Thymus (tissue), 11 donors: ENCODE measurements at regions not wholly inside any gene's neighbourhood (a gene's known extent, or its start where the extent isn't known, plus 50 kb on each side); places are given as distances from the start of the nearest gene placed in this dataset.

Experiments used
- DNase-seq, 9 donors: peaks; one replicate each; pipeline ENCODE4 v3.0.0-alpha.2; 2013; ENCODE audit warnings: low spot score in 9 of 9, low read depth in 6 of 9, missing footprints in 1 of 9
- H3K27ac ChIP-seq, 2 donors: one replicate each; pipeline ENCODE4 v1.5.1; 2013; ENCODE audit warnings: control low read depth in 1 of 2, low read depth in 1 of 2, low read length in 1 of 2, mild to moderate bottlenecking in 1 of 2, moderate library complexity in 1 of 2
- H3K27me3 ChIP-seq, 2 donors: one replicate each; pipeline ENCODE4 v1.5.1; 2013; ENCODE audit warnings: low read length in 1 of 2; ENCODE audit not compliant: control insufficient read depth in 2 of 2, insufficient read depth in 1 of 2
- H3K36me3 ChIP-seq, 2 donors: one replicate each; pipeline ENCODE4 v1.5.1; 2013; ENCODE audit warnings: low read length in 1 of 2, mild to moderate bottlenecking in 1 of 2, moderate library complexity in 1 of 2; ENCODE audit not compliant: control insufficient read depth in 2 of 2, insufficient read depth in 2 of 2
- H3K4me1 ChIP-seq, 2 donors: one replicate each; pipeline ENCODE4 v1.5.1; 2013; ENCODE audit warnings: low read length in 2 of 2; ENCODE audit not compliant: control insufficient read depth in 2 of 2, insufficient read depth in 2 of 2
- H3K4me3 ChIP-seq, 2 donors: one replicate each; pipeline ENCODE4 v1.5.1; 2013; ENCODE audit warnings: low read length in 2 of 2, control low read depth in 1 of 2, mild to moderate bottlenecking in 1 of 2
- H3K9me3 ChIP-seq, 2 donors: one replicate each; pipeline ENCODE4 v1.5.1; 2013; ENCODE audit warnings: low read length in 1 of 2, mild to moderate bottlenecking in 1 of 2; ENCODE audit not compliant: control insufficient read depth in 2 of 2, insufficient read depth in 1 of 2
- WGBS: extraction: QIAGEN DNeasy Blood & Tissue Kit; methylation state at CpG from one replicate; pipeline ENCODE4 v1.1.7; 2013; 5-methylcytosine and 5-hydroxymethylcytosine counted together
- donor health status: healthy.

- 92% methylated on average over 4 of the region's 4 CpGs for WGBS
- Histone ChIP-seq H3K27ac (no peak overlapping the region), H3K9me3 (no peaks in the 10 kb centered on the region), H3K4me1 (no peaks in the 10 kb centered on the region), H3K27me3 (peaks cover 0 to 4% of the 10 kb centered on the region in 2 donors), H3K4me3 (no peak overlapping the region), H3K36me3 (no peaks in the 10 kb centered on the region)
- no peak for DNase-seq
Measured at GRCh38 chr6:165722022-165722421, 59.0 kb upstream of the PDE10A start.

DNA sequence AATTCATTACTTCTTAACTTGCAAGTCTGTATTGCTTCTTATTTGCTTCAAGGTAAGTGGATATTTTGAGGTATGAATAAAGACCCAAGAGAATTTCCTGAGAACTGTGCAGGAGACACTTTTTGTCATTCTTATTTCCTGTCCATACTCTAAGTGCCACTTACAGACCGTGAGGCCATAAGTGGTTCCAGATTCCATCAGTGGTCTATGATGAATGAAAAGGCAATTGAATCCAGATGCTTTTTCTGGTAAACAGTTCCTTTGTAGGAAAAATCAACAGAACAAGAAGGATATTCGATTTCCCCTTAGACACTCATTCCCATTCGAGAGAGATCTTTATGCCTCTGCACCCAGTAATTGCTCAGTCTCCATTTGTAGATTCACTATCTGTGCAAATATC, 58.3 kb upstream of the PDE10A start:
- WGBS, result 77% methylated on average over 3 of the region's 3 CpGs
- Histone ChIP-seq H3K9me3 (no peaks in the 10 kb centered on the region), H3K27me3 (no peaks in the 10 kb centered on the region), H3K36me3 (no peaks in the 10 kb centered on the region), H3K4me3 (no peak overlapping the region), H3K4me1 (no peaks in the 10 kb centered on the region), H3K27ac (no peak overlapping the region)
- no peak for DNase-seq

GRCh38 chr6:165718491-165718891, 55.5 kb upstream of the PDE10A start:
- Histone ChIP-seq H3K27ac (no peak overlapping the region), H3K36me3 (no peaks in the 10 kb centered on the region), H3K4me3 (no peak overlapping the region), H3K4me1 (no peaks in the 10 kb centered on the region), H3K9me3 (no peaks in the 10 kb centered on the region), H3K27me3 (no peaks in the 10 kb centered on the region)
- no peak for DNase-seq
- 24% methylated on average over 4 of the region's 4 CpGs for whole genome bisulfite sequencing

- Histone ChIP-seq H3K27ac (no peak overlapping the region), H3K4me1 (no peaks in the 10 kb centered on the region), H3K9me3 (no peaks in the 10 kb centered on the region), H3K36me3 (no peaks in the 10 kb centered on the region), H3K4me3 (no peak overlapping the region), H3K27me3 (no peaks in the 10 kb centered on the region)
- no peak for DNase-seq
- 69% methylated on average over 5 of the region's 5 CpGs for WGBS
Measured at GRCh38 chr6:165717732-165718465, 54.9 kb upstream of the PDE10A start.

- H3K36me3 ChIP-seq, result no peaks in the 10 kb centered on the region
- H3K9me3 ChIP-seq, result no peaks in the 10 kb centered on the region
- no peak for DNase-seq
- no peaks in the 10 kb centered on the region for H3K27me3 ChIP-seq
- H3K4me3 ChIP-seq, result no peak overlapping the region
- no peak overlapping the region for H3K27ac ChIP-seq
- H3K4me1 ChIP-seq, result no peaks in the 10 kb centered on the region
- WGBS, result 97% methylated on average over 4 of the region's 4 CpGs
Measured at GRCh38 chr6:165716886-165717285, 53.8 kb upstream of the PDE10A start.

DNA sequence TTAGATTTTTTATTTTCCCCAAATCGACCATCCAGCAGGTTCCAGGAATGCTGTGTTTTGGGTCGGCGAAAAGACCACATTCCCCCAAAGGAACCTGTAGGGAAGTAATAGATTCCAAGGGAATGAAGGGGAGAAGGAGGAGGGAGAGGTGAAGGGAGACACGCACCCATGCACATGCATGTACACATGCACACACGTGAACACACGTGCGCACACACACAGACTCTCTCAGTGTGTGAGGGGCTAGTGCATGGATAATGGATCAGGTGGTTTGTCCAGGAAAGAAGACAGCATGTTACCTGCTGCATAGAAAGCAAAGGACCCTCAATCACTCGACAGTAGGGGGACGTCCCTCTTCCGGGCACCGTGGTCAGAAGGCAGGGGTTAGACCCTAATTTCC, 52.4 kb upstream of the PDE10A start:
- no peaks in the 10 kb centered on the region for H3K27me3 ChIP-seq
- 96% methylated on average over 11 of the region's 11 CpGs for WGBS
- no peaks in the 10 kb centered on the region for H3K9me3 ChIP-seq
- H3K4me3 ChIP-seq, result no peak overlapping the region
- no peaks in the 10 kb centered on the region for H3K36me3 ChIP-seq
- DNase-seq, result no peak
- H3K4me1 ChIP-seq, result no peaks in the 10 kb centered on the region
- no peak overlapping the region for H3K27ac ChIP-seq

- Histone ChIP-seq H3K27ac (no peak overlapping the region), H3K36me3 (no peaks in the 10 kb centered on the region), H3K4me1 (no peaks in the 10 kb centered on the region), H3K9me3 (no peaks in the 10 kb centered on the region), H3K4me3 (no peak overlapping the region), H3K27me3 (no peaks in the 10 kb centered on the region)
- no peak for DNase-seq
- 96% methylated on average over 18 of the region's 18 CpGs for WGBS
Measured at GRCh38 chr6:165714907-165715306, 51.9 kb upstream of the PDE10A start.

DNA sequence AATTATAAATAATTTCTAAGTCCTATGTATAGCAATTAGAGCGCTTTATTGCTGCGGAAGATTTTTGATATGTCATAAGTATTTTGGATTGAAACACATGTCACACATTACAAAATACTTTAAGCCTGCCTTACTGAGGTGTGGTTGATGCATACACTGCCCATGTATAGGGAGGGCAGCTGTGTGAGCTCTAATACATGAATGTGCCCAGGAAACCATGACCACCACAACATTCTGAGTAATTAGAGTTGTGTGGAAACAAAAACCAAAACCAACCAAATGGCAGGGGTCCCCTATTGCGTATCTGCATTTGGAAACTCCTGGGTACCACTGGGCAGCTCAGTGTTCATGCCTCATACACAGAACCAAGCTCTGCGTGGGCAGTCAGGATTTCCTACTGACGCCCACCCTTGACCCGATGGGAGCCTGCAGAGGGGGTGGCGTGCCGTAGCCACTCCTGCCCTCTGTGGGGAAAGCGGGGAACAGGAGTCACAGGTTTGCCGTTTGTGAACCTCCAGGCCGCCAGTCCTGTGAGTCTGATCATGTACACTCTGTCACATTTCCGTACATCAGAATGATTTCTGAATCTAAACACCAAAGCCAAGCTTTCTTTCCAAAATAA, 50.9 kb upstream of the PDE10A start:
- no peaks in the 10 kb centered on the region for H3K4me1 ChIP-seq
- H3K9me3 ChIP-seq, result no peaks in the 10 kb centered on the region
- H3K27ac ChIP-seq, result no peak overlapping the region
- H3K27me3 ChIP-seq, result no peaks in the 10 kb centered on the region
- 93% methylated on average over 12 of the region's 12 CpGs for whole genome bisulfite sequencing
- H3K4me3 ChIP-seq, result no peak overlapping the region
- DNase-seq, result no peak
- H3K36me3 ChIP-seq, result no peaks in the 10 kb centered on the region
